ENCODE measurements at regions not wholly inside any gene's neighbourhood (a gene's known extent, or its start where the extent isn't known, plus 50 kb on each side); places are given as distances from the start of the nearest gene placed in this dataset.

DNA sequence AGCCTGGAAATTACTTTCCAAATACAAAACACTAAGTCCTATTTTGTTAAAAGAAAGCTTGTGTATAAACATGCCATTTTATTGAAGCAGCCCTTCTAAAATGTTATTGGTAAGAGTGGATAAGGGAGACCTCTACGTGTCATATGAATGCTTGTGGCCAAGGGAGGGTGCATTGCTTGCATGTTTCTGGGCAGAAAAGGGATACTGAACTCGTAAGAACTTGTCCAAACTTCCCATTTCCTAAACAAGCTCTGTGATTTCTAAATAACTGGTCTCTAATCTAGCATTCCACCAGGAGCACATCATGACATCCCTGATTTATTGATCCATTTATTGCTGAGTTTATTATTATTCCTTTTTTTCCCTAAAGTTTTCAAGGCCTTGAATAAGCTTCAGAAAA is 474.1 kb downstream of the CD109 start:
- TF ChIP-seq TEAD4 (IDR thresholded peaks at IDR 0.05): no peak
- no peak for TF ChIP-seq FOXM1 (IDR thresholded peaks at IDR 0.05; ENCODE audit: borderline replicate concordance, low read depth)
- TF ChIP-seq, protein P1, sequence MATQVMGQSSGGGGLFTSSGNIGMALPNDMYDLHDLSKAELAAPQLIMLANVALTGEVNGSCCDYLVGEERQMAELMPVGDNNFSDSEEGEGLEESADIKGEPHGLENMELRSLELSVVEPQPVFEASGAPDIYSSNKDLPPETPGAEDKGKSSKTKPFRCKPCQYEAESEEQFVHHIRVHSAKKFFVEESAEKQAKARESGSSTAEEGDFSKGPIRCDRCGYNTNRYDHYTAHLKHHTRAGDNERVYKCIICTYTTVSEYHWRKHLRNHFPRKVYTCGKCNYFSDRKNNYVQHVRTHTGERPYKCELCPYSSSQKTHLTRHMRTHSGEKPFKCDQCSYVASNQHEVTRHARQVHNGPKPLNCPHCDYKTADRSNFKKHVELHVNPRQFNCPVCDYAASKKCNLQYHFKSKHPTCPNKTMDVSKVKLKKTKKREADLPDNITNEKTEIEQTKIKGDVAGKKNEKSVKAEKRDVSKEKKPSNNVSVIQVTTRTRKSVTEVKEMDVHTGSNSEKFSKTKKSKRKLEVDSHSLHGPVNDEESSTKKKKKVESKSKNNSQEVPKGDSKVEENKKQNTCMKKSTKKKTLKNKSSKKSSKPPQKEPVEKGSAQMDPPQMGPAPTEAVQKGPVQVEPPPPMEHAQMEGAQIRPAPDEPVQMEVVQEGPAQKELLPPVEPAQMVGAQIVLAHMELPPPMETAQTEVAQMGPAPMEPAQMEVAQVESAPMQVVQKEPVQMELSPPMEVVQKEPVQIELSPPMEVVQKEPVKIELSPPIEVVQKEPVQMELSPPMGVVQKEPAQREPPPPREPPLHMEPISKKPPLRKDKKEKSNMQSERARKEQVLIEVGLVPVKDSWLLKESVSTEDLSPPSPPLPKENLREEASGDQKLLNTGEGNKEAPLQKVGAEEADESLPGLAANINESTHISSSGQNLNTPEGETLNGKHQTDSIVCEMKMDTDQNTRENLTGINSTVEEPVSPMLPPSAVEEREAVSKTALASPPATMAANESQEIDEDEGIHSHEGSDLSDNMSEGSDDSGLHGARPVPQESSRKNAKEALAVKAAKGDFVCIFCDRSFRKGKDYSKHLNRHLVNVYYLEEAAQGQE (IDR thresholded peaks at IDR 0.05; ENCODE audit: low read depth): no peak
- no peak for TF ChIP-seq CREB1 (IDR thresholded peaks at IDR 0.05; ENCODE audit: low read depth)
- TF ChIP-seq NFIC (IDR thresholded peaks at IDR 0.05): no peak
- TF ChIP-seq EP300 (IDR thresholded peaks at IDR 0.05; ENCODE audit: borderline replicate concordance): no peak
- no peak for TF ChIP-seq CEBPB (IDR thresholded peaks at IDR 0.05)
- no peak for TF ChIP-seq TAF1 (IDR thresholded peaks at IDR 0.05; ENCODE audit: low read depth)
- TF ChIP-seq, protein P2, sequence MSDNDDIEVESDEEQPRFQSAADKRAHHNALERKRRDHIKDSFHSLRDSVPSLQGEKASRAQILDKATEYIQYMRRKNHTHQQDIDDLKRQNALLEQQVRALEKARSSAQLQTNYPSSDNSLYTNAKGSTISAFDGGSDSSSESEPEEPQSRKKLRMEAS (IDR thresholded peaks at IDR 0.05): no peak

Measured in Ishikawa (cell line).